Thyroid gland (tissue), 4 donors: ENCODE measurements at regions not wholly inside any gene's neighbourhood (a gene's known extent, or its start where the extent isn't known, plus 50 kb on each side); places are given as distances from the start of the nearest gene placed in this dataset.

ENCODE experiments used
- POLR2A ChIP-seq, 2 donors: fragments of 450-650 bp; IDR thresholded peaks; one replicate each; pipeline ENCODE4 v1.6.1; 2017; ENCODE audit warnings: antibody characterized with exemption in 2 of 2, mild to moderate bottlenecking in 2 of 2, moderate library complexity in 1 of 2
- TF ChIP-seq, protein P1 (sequence below), 6 experiments: fragments of 200-600 bp in 3 of 6; fragments of 450-650 bp in 3 of 6; sonication (generic) in 3 of 6; IDR thresholded peaks; one replicate each; pipeline ENCODE4 v1.5.1; 2016 to 2019; ENCODE audit warnings: antibody characterized with exemption in 6 of 6, mild to moderate bottlenecking in 2 of 6, inconsistent platforms in 1 of 6, moderate library complexity in 1 of 6

DNA sequence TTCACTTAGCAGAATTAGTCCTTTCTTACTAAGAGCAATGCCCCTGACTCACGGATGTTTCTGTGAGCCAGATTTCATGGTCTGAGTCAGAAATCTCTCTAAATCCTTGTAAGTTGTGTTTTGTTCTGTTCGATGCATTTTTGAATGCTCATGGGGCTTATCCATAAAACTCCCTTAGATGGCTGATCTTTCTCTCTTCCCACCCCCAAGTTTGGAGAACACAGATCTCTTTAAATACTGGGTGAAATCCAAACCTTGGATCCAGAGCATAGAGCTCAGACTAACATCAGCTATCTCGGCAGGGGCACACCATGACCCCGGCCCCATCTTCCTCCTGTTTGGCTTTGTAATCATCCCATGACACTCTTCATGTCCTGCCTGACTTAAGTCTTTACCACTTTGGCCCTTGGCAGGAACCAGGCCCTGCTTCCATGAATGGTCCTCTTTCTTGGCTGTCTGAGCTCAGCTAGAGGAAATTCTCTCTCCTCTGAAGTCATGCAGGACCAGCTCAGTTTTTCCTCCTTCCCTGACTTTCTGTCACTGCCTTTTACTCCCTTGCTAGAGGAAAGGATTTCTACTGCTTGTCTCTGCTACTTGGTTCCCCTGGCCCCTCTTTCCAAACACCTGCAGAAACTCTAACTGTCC lies 120.4 kb upstream of the RAB11FIP2 start:
- no peak for TF ChIP-seq POLR2A (IDR thresholded peaks at IDR 0.05)
- TF ChIP-seq, protein P1, sequence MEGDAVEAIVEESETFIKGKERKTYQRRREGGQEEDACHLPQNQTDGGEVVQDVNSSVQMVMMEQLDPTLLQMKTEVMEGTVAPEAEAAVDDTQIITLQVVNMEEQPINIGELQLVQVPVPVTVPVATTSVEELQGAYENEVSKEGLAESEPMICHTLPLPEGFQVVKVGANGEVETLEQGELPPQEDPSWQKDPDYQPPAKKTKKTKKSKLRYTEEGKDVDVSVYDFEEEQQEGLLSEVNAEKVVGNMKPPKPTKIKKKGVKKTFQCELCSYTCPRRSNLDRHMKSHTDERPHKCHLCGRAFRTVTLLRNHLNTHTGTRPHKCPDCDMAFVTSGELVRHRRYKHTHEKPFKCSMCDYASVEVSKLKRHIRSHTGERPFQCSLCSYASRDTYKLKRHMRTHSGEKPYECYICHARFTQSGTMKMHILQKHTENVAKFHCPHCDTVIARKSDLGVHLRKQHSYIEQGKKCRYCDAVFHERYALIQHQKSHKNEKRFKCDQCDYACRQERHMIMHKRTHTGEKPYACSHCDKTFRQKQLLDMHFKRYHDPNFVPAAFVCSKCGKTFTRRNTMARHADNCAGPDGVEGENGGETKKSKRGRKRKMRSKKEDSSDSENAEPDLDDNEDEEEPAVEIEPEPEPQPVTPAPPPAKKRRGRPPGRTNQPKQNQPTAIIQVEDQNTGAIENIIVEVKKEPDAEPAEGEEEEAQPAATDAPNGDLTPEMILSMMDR (IDR thresholded peaks at IDR 0.05) = no peak
